Mesenteric fat pad (tissue), 1 donor: ENCODE measurements at regions not wholly inside any gene's neighbourhood (a gene's known extent, or its start where the extent isn't known, plus 50 kb on each side); places are given as distances from the start of the nearest gene placed in this dataset.

ENCODE experiments used
- DNase-seq: peaks from one replicate; pipeline ENCODE4 v3.0.0-alpha.2; 2020; ENCODE audit warnings: low spot score
- donor health status: DM: yes; HTN: yes; CAD: no.

- DNase-seq: peak; percentile 82
These were observed 195.4 kb upstream of the C14orf180 start for GRCh38 chr14:104383996-104384775.

- DNase-seq: peak; percentile 65
These were observed 194.8 kb upstream of the C14orf180 start for GRCh38 chr14:104384776-104385071.

GRCh38 chr14:104385111-104385510, 194.5 kb upstream of the C14orf180 start:
- no peak for DNase-seq

- DNase-seq: peak; percentile 78
These were observed 193.9 kb upstream of the C14orf180 start for GRCh38 chr14:104385531-104386101.

GRCh38 chr14:104386151-104386841, 193.3 kb upstream of the C14orf180 start:
- DNase-seq: peak; percentile 87

- peak; percentile 89 for DNase-seq
These were observed 192.2 kb upstream of the C14orf180 start for GRCh38 chr14:104387022-104388010.

GRCh38 chr14:104388011-104388521, 191.5 kb upstream of the C14orf180 start:
- peak; percentile 88 for DNase-seq

- DNase-seq: peak; percentile 85
These were observed 190.8 kb upstream of the C14orf180 start for GRCh38 chr14:104388541-104389325.

GRCh38 chr14:104389326-104390220, 190.0 kb upstream of the C14orf180 start:
- peak; percentile 82 for DNase-seq

GRCh38 chr14:104390221-104390931, 189.2 kb upstream of the C14orf180 start:
- peak; percentile 85 for DNase-seq

GRCh38 chr14:104390941-104391901, 188.3 kb upstream of the C14orf180 start:
- DNase-seq: peak; percentile 79

GRCh38 chr14:104392001-104392395, 187.6 kb upstream of the C14orf180 start:
- DNase-seq: peak; percentile 74

- DNase-seq: peak; percentile 80
These were observed 187.0 kb upstream of the C14orf180 start for GRCh38 chr14:104392396-104393198.

GRCh38 chr14:104393199-104393897, 186.2 kb upstream of the C14orf180 start:
- peak; percentile 89 for DNase-seq

GRCh38 chr14:104393898-104394381, 185.6 kb upstream of the C14orf180 start:
- DNase-seq: peak; percentile 76
